ENCODE measurements at regions not wholly inside any gene's neighbourhood (a gene's known extent, or its start where the extent isn't known, plus 50 kb on each side); places are given as distances from the start of the nearest gene placed in this dataset.

- TF ChIP-seq FOXM1 (IDR thresholded peaks at IDR 0.05; ENCODE audit: borderline replicate concordance, low read depth) (no peak), EP300 (IDR thresholded peaks at IDR 0.05; ENCODE audit: borderline replicate concordance) (no peak), CEBPB (IDR thresholded peaks at IDR 0.05) (no peak), TEAD4 (IDR thresholded peaks at IDR 0.05) (no peak), TAF1 (IDR thresholded peaks at IDR 0.05; ENCODE audit: low read depth) (no peak), MAX (IDR thresholded peaks at IDR 0.05) (no peak)
These were observed 99.0 kb upstream of the CTDP1 start for GRCh38 chr18:79580498-79581171.

All from Ishikawa (cell line).